Stimulated activated CD4-positive, alpha-beta T cell treated with anti-CD3 and anti-CD28 coated beads, Interleukin-4, amount 100 ng/mL, for 4 hours (primary cell): ENCODE measurements at regions not wholly inside any gene's neighbourhood (a gene's known extent, or its start where the extent isn't known, plus 50 kb on each side); places are given as distances from the start of the nearest gene placed in this dataset.
"Not testable (repeated sequence)": the region's sequence is repeated elsewhere in the genome, so short reads cannot be mapped to it uniquely, and the experiment has no call there.

Source experiments
- DNase-seq, 2 experiments: peaks; one replicate each; pipeline ENCODE4 v3.0.0-alpha.2; 2020

GRCh38 chr16:72657164-72657563 lies 390.8 kb downstream of the ZFHX3 start:
- no peak for DNase-seq

DNA sequence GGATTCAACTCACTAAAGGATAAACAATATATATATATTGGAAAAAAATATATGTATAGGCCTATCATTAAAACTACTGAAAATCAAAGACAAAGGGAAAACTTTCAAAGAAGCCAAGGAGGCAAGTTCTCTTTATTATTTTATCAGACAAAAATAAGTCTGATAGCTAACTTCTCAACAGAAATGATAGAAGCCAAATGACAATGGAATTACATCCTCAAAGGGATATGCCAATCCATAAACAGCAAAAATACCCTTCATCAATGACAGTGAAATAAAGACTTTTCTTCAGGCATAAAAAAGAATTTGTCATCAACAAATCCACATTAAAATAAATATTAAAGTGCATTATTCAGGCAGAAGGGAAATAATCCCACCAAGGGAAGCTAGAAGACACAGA lies 393.4 kb downstream of the ZFHX3 start:
- no peak for DNase-seq

DNA sequence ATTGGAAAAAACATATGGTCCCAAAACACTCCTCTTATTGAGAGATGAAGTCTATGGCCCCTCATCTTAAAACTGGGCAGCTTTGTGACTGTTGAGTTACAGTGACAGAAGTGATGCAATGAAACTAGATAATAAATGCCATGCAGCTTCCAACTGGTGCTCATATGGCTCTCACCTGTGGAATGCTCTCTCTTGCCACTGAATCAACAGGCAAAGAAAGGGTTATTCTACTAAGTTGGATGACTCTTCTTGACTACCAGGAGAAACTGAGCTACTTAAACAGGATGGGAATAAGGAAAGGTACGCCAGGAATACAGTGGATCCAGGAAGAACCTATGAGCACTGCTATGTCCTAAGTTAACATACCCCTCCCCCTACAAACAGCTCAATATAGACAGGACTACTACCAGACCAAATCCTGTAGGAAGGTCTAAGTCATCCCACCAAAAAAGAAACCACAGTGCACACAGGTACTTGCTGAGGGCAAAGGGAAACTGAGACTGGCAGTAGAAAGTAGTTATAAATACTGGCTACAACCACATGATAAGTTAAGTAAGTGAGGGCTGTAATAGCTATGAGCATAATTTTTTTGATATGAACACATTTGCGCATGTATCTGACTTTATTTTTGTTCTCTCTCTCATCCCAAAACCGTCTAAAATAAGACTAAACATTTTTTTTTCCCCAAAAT lies 398.5 kb downstream of the ZFHX3 start:
- DNase-seq: no peak

- DNase-seq: no peak
Observed at GRCh38 chr16:72646615-72647014, 401.3 kb downstream of the ZFHX3 start.

DNA sequence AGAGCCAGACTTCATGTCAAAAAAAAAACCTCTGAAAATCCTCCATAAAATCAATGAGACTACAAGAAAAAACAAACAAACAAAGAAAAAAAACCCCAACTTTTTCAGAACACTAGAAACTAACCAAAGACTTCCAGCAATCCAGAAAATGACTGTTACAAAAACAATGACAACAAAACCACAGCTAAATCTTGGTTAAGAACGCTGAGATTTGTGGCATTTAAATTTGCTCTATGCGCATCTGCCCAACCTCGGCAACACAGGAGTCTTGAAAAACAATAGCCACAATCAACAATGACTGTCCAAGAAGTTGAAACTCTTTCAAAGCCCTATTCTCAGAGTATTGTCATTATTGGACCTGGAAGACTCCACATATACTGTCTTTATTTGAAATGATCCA lies 402.4 kb downstream of the ZFHX3 start:
- DNase-seq: no peak

- no peak for DNase-seq
Observed at GRCh38 chr16:72644911-72645310, 403.0 kb downstream of the ZFHX3 start.

DNA sequence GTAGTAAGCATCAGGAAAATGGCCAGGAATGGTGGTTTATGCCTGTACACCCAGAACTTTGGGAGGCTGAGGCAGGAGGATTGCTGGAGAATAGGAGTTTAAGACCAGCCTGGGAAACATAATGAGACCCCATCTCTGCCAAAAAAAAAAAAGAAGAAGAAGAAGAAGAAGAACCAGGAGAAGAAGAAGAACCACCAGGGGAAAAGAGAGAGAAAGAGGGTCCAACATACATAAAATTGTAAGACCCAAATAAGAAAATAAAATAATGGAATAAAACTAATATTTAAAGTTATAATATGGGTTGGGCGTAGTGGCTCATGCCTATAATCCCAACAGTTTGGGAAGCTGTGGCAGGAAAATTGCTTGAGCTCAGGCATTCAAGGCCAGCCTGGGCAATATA lies 408.4 kb downstream of the ZFHX3 start:
- DNase-seq: no peak

- no peak for DNase-seq
Observed at GRCh38 chr16:72637306-72637705, 410.6 kb downstream of the ZFHX3 start.

- DNase-seq: no peak
Observed at GRCh38 chr16:72635694-72636093, 412.2 kb downstream of the ZFHX3 start.

GRCh38 chr16:72635104-72635503 lies 412.8 kb downstream of the ZFHX3 start:
- DNase-seq: no peak

DNA sequence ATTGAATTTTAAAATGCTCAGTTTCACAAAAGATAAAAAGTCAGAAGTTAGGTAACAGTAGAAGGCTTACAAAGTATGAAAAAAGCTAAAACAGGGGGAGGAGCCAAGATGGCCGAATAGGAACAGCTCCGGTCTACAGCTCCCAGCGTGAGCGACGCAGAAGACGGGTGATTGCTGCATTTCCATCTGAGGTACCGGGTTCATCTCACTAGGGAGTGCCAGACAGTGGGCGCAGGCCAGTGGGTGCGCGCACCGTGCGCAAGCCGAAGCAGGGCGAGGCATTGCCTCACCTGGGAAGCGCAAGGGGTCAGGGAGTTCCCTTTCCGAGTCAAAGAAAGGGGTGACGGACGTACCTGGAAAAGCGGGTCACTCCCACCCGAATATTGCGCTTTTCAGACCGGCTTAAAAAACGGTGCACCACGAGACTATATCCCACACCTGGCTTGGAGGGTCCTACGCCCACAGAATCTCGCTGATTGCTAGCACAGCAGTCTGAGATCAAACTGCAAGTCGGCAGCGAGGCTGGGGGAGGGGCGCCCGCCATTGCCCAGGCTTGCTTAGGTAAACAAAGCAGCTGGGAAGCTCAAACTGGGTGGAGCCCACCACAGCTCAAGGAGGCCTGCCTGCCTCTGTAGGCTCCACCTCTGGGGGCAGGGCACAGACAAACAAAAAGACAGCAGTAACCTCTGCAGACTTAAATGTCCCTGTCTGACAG lies 420.6 kb downstream of the ZFHX3 start:
- DNase-seq: not testable (repeated sequence)

DNA sequence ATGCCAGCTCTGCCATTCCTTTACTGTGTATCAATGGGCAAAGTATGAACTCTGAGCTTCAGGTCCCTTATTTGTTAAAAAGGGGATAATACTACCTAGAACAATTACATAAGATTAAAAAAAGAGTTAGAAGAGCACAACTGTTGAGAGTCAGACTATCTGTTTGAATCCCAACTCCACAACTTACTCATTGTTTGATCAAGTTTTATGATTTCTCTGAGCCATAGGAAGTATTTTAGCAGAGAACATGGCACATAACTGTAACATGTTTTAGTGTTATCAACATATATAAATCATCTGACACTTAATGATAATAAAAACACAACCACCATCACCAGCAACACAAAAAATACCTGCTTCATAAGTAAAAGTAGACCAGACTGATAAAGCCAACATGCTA lies 421.3 kb downstream of the ZFHX3 start:
- DNase-seq: no peak

- no peak for DNase-seq
Observed at GRCh38 chr16:72621651-72622050, 426.3 kb downstream of the ZFHX3 start.

GRCh38 chr16:72620853-72621252 lies 427.1 kb downstream of the ZFHX3 start:
- no peak for DNase-seq

- no peak for DNase-seq
Observed at GRCh38 chr16:72620348-72620747, 427.6 kb downstream of the ZFHX3 start.

- no peak for DNase-seq
Observed at GRCh38 chr16:72615856-72616255, 432.1 kb downstream of the ZFHX3 start.

GRCh38 chr16:72612718-72613117 lies 435.2 kb downstream of the ZFHX3 start:
- no peak for DNase-seq

DNA sequence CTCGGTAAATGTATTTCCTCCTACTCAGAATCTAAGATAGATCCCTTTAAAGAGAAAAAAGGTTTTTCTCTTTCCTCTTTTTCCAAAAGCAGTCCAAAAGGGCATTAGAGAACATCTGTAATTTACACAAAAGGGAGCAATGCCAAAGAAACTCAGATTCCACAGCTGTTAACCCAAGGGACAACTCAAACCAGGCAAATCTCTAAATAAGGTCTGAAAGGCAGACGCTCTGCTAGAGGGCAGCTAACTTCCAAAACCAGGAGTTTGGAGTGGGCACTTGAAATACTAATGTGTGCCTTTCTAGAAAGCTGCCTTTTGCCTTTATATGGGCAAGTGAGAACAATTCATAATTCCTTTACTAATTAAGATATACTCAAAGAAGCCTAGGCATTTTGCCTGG lies 435.7 kb downstream of the ZFHX3 start:
- DNase-seq: no peak

- no peak for DNase-seq
Observed at GRCh38 chr16:72609933-72610332, 438.0 kb upstream of the PMFBP1 start.

GRCh38 chr16:72609066-72609465 lies 437.1 kb upstream of the PMFBP1 start:
- DNase-seq: no peak

DNA sequence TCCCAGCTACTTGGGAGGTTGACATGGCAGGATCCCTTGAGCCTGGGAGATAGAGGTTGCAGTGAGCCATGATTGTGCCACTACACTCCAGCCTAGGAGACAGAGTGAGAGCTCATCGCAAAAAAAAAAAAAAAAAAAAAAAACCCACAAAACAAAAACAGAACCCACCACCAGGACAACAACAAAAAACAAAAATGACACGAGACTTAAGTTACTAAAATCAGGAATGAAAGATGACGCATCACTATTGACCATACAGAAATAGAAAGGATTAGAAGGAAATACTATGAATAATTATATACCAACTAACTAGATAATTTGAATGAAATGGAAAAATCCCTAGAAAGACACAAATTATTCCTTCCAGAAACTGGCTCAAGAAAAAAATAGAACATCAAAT lies 432.4 kb upstream of the PMFBP1 start:
- DNase-seq: no peak

DNA sequence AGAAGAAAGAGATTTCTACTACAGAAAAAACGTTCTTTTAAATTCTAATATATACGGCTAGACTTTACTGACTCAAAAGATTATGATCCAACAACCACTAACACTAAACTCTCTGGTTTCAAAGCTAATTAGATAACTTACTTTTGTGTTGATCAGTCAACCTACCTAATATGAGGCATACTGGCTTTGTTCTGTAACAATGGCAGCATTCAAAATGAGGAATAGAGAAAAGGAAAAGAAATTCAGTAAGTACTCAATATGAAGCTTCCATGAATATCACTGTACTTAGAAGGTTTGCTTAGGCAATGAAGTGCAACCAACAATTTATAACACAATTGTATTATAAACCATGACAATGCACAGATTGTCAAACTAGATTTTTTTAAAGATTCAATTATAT lies 430.5 kb upstream of the PMFBP1 start:
- no peak for DNase-seq

DNA sequence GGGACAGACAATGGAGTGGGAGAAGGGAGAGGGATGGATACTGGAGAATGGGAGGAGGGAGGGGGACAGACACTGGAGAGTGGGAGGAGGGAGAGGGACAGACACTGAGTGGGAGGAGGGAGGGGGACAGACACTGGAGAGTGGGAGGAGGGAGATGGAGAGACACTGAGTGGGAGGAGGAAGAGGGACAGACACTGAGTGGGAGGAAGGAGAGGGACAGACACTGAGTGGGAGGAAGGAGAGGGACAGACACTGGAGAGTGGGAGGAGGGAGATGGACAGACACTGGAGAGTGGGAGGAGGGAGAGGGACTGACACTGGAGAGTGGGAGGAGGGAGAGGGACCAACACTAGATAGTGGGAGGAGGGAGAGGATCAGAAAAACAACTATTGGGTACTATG lies 426.7 kb upstream of the PMFBP1 start:
- no peak for DNase-seq

- DNase-seq: no peak
Observed at GRCh38 chr16:72597938-72598337, 426.0 kb upstream of the PMFBP1 start.

DNA sequence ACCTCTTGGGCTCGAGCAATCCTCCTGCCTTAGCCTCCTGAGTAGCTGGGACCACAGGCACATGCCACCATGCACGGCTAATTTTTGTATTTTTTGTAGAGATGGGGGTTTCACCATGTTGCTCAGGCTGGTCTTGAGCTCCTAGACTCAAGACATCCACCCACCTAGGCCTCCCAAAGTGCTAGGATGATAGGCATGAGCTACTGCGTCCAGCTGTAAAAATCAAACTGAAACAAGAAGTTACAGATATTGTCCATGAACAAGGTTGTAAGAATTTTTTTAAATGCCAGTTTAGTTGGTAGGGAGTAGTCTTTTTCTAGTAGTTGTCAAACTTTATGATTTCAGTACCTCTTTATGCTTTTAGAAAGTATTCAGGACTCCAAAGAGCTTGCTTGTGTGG lies 424.4 kb upstream of the PMFBP1 start:
- DNase-seq: no peak
